ENCODE measurements at regions not wholly inside any gene's neighbourhood (a gene's known extent, or its start where the extent isn't known, plus 50 kb on each side); places are given as distances from the start of the nearest gene placed in this dataset.

- intact Hi-C loops (cut with micrococcal nuclease): no loop called here
- POLR2A ChIA-PET: no interaction called here
These were observed 143.0 kb upstream of the ARHGAP20 start for GRCh38 chr11:110855191-110855590.

More at GRCh38 chr11:110855191-110855590, 143.0 kb upstream of the ARHGAP20 start:
- Histone ChIP-seq H3K9me2 (ENCODE audit: insufficient read depth) (no peaks in the 10 kb centered on the region), H3K4me3 (replicated peaks in 1 of 2; ENCODE audit: low read depth in 1 of 2, low read length in 2 of 2) (no peak overlapping the region), H3K36me3 (ENCODE audit: control insufficient read depth in 1 of 2, insufficient read depth in 2 of 2, low read length in 2 of 2) (no peaks in the 10 kb centered on the region), H3K27ac (ENCODE audit: low read depth, low read length) (no peak overlapping the region), H3K9ac (ENCODE audit: low read length) (no peak overlapping the region), H3K4me1 (ENCODE audit: control insufficient read depth in 1 of 2, insufficient read depth in 2 of 2, low read length in 2 of 2) (no peaks in the 10 kb centered on the region), H3K9me3 (ENCODE audit: control insufficient read depth in 1 of 2, insufficient read depth in 1 of 2, low read depth in 1 of 2, low read length in 2 of 2) (no peaks in the 10 kb centered on the region), H2AFZ (ENCODE audit: low read depth, low read length, poor library complexity, severe bottlenecking) (no peak overlapping the region), H3K79me2 (ENCODE audit: insufficient read depth, low read length) (no peaks in the 10 kb centered on the region), H3K4me2 (ENCODE audit: low read length) (no peak overlapping the region), H4K20me1 (ENCODE audit: insufficient read depth) (no peaks in the 10 kb centered on the region), H3K27me3 (ENCODE audit: insufficient read depth, low read length) (peaks cover 27% of the 10 kb centered on the region; the same call in 1 of the 2 replicates)
- no peak for ATAC-seq
- BruUV-seq (replicated peaks): no TSS peak
- TF ChIP-seq ATF3 (IDR thresholded peaks at IDR 0.05) (no peak), REST (IDR thresholded peaks at IDR 0.05; ENCODE audit: low read depth) (no peak), POLR2A (IDR thresholded peaks at IDR 0.05; ENCODE audit: borderline replicate concordance, extremely low read depth, insufficient read depth, insufficient read length) (no peak), POLR2AphosphoS5 (IDR thresholded peaks at IDR 0.05; ENCODE audit: low read depth, low read length) (no peak), FOSL1 (IDR thresholded peaks at IDR 0.05; ENCODE audit: low read depth) (no peak), SIN3A (IDR thresholded peaks at IDR 0.05; ENCODE audit: low read depth) (no peak)
- CTCF ChIA-PET: no interaction called here
- no peak for DNase-seq (ENCODE audit: low read depth, low spot score)
- RAD21 ChIA-PET (ENCODE audit: low non-redundant PET in 1 of 2, low total read pairs in 2 of 2, uncharacterized antibody in 2 of 2, unreplicated experiment in 2 of 2): no interaction called here
